ENCODE measurements at regions not wholly inside any gene's neighbourhood (a gene's known extent, or its start where the extent isn't known, plus 50 kb on each side); places are given as distances from the start of the nearest gene placed in this dataset.

DNA sequence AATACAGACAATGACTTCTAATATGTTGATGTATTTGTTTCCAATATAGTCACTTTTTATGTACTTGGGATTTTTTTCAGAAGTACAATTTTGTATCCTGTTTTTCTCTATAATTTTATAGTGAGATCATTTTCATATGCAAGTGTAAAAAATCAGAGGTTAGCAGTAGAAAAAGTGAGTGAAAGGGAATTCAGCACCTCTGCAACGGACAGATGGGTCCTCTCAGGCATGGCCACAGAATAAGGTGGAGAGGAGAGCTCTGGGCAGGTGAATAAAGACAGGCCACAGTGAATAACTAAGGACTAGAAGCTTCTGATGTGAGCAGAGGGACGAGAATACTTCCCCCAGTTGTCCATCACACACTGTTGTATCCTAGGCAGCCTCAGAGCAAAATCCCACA is 210.1 kb upstream of the CNR1 start:
- no peak for TF ChIP-seq POLR2A (IDR thresholded peaks at IDR 0.05)
- TF ChIP-seq, protein P1, sequence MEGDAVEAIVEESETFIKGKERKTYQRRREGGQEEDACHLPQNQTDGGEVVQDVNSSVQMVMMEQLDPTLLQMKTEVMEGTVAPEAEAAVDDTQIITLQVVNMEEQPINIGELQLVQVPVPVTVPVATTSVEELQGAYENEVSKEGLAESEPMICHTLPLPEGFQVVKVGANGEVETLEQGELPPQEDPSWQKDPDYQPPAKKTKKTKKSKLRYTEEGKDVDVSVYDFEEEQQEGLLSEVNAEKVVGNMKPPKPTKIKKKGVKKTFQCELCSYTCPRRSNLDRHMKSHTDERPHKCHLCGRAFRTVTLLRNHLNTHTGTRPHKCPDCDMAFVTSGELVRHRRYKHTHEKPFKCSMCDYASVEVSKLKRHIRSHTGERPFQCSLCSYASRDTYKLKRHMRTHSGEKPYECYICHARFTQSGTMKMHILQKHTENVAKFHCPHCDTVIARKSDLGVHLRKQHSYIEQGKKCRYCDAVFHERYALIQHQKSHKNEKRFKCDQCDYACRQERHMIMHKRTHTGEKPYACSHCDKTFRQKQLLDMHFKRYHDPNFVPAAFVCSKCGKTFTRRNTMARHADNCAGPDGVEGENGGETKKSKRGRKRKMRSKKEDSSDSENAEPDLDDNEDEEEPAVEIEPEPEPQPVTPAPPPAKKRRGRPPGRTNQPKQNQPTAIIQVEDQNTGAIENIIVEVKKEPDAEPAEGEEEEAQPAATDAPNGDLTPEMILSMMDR (IDR thresholded peaks at IDR 0.05): no peak
